ENCODE measurements at regions not wholly inside any gene's neighbourhood (a gene's known extent, or its start where the extent isn't known, plus 50 kb on each side); places are given as distances from the start of the nearest gene placed in this dataset.

DNA sequence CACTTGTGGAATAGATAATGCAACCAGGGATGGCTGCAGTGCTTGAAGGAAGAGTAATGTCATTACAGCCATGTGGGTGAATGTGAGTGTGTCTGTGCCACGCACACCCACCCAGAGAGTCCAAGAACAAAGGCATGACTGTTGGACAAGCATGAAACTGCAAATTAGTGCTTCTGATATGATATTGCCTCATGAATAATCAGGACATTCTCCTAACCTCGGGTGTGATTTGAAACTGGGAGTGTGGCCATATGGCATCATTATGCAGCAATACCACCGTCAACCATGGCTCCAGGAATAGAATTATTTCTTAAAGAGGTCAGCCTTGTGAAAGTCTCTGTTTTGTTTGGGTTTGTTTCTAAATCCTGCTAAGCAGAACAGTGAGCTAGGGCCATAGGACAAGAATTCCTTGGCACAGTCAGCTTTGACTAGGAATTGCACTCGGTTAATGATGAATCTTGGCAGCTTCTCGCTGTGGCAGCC, 678.0 kb upstream of the RAB6C start:
- no peaks in the 10 kb centered on the region for H3K36me3 ChIP-seq
- 22 to 29% methylated on average over 5 of the region's 5 CpGs for WGBS, 2 donors
- H3K4me3 ChIP-seq = no peak overlapping the region
- H3K4me1 ChIP-seq = peaks cover 0 to 22% (median 0%) of the 10 kb centered on the region in 4 donors
- H3K9me3 ChIP-seq = peaks cover 0 to 9% (median 0%) of the 10 kb centered on the region in 4 donors
- no peaks in the 10 kb centered on the region for H3K27me3 ChIP-seq
- TF ChIP-seq EP300 (IDR thresholded peaks at IDR 0.05) (peak in 1 of 2 donors; percentile 84), POLR2A (IDR thresholded peaks at IDR 0.05) (no peak)
- peak in 1 of 2 donors; percentile 12 for DNase-seq (ENCODE audit: low spot score in 2 of 2)
- H3K27ac ChIP-seq = peak overlapping the region in 1 of 4 donors; percentile 63

GRCh38 chr2:129302106-129302505, 677.4 kb upstream of the RAB6C start:
- TF ChIP-seq, protein P1, sequence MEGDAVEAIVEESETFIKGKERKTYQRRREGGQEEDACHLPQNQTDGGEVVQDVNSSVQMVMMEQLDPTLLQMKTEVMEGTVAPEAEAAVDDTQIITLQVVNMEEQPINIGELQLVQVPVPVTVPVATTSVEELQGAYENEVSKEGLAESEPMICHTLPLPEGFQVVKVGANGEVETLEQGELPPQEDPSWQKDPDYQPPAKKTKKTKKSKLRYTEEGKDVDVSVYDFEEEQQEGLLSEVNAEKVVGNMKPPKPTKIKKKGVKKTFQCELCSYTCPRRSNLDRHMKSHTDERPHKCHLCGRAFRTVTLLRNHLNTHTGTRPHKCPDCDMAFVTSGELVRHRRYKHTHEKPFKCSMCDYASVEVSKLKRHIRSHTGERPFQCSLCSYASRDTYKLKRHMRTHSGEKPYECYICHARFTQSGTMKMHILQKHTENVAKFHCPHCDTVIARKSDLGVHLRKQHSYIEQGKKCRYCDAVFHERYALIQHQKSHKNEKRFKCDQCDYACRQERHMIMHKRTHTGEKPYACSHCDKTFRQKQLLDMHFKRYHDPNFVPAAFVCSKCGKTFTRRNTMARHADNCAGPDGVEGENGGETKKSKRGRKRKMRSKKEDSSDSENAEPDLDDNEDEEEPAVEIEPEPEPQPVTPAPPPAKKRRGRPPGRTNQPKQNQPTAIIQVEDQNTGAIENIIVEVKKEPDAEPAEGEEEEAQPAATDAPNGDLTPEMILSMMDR (IDR thresholded peaks at IDR 0.05) = no peak
- H3K4me1 ChIP-seq = peaks cover 0 to 22% (median 0%) of the 10 kb centered on the region in 4 donors
- H3K27me3 ChIP-seq = no peaks in the 10 kb centered on the region
- WGBS, 2 donors = 67 to 69% methylated on average over 6 of the region's 6 CpGs
- no peak for DNase-seq (ENCODE audit: low spot score in 2 of 2)
- H3K27ac ChIP-seq = no peak overlapping the region
- no peak overlapping the region for H3K4me3 ChIP-seq
- no peaks in the 10 kb centered on the region for H3K36me3 ChIP-seq
- peaks cover 0 to 9% (median 0%) of the 10 kb centered on the region in 4 donors for H3K9me3 ChIP-seq

DNA sequence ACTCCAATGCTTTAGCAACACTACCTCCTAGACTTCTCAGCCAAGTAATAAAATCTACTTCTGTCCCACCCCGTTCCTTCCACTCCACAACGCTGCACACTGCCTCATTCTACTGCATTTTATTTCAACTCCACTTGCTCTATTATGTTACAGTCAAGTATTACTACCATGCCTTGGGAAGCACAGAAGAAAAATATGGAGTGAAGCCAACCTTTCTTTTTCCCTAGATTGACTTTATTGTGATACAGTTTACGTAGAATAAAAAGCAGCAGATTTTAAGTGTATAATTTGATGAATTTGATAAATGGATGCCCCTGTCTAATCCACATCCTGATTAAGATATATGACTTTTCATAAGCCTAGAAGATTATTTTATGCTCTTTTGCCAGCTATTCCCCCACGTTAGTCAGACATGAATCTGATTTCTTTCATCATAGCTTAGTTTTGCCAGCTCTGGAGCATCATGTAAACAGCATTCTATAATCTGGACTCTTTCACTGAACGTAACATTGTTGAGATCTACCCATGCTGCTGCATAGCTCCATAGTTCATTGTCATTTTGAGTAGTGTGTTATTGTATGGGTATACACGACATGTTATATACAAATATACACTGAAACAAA, 676.8 kb upstream of the RAB6C start:
- Histone ChIP-seq H3K27me3 (no peaks in the 10 kb centered on the region), H3K4me1 (peaks cover 0 to 22% (median 0%) of the 10 kb centered on the region in 4 donors), H3K27ac (no peak overlapping the region), H3K36me3 (no peaks in the 10 kb centered on the region), H3K4me3 (no peak overlapping the region), H3K9me3 (peaks cover 0 to 9% (median 0%) of the 10 kb centered on the region in 4 donors)
- WGBS, 2 donors = 42 to 44% methylated on average over 6 of the region's 6 CpGs
- TF ChIP-seq EP300 (IDR thresholded peaks at IDR 0.05) = no peak
- TF ChIP-seq POLR2A (IDR thresholded peaks at IDR 0.05) = no peak
- TF ChIP-seq, protein P1 (IDR thresholded peaks at IDR 0.05) = no peak
- no peak for DNase-seq (ENCODE audit: low spot score in 2 of 2)

DNA sequence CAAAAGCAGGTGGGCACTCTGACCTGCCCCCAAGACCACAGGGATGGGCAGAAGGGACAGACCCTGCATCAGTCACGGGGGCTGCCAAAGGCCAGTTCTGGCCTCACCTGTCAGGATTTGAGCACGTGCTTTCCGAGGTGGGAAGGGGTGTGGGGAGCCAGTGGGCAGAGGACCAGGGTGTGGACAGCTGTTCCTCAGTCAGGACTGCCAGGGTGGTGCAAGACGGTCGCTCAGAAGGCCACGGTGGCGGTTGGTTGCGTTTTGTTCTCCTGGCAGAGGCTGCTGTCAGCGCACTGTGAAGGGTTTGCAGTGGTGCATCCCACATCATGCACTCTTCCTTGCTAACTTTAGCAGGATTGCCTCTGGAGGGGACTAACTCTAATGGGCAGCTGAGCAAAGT, 665.3 kb upstream of the RAB6C start:
- no peaks in the 10 kb centered on the region for H3K4me1 ChIP-seq
- H3K4me3 ChIP-seq = no peak overlapping the region
- H3K9me3 ChIP-seq = peaks cover 0 to 4% (median 0%) of the 10 kb centered on the region in 4 donors
- no peaks in the 10 kb centered on the region for H3K36me3 ChIP-seq
- no peaks in the 10 kb centered on the region for H3K27me3 ChIP-seq
- no peak overlapping the region for H3K27ac ChIP-seq
- WGBS, 2 donors = 95 to 97% methylated on average over 9 of the region's 9 CpGs
- no peak for DNase-seq (ENCODE audit: low spot score in 2 of 2)
- TF ChIP-seq, protein P1 (IDR thresholded peaks at IDR 0.05) = no peak
- TF ChIP-seq POLR2A (IDR thresholded peaks at IDR 0.05) = no peak
- TF ChIP-seq EP300 (IDR thresholded peaks at IDR 0.05) = no peak

DNA sequence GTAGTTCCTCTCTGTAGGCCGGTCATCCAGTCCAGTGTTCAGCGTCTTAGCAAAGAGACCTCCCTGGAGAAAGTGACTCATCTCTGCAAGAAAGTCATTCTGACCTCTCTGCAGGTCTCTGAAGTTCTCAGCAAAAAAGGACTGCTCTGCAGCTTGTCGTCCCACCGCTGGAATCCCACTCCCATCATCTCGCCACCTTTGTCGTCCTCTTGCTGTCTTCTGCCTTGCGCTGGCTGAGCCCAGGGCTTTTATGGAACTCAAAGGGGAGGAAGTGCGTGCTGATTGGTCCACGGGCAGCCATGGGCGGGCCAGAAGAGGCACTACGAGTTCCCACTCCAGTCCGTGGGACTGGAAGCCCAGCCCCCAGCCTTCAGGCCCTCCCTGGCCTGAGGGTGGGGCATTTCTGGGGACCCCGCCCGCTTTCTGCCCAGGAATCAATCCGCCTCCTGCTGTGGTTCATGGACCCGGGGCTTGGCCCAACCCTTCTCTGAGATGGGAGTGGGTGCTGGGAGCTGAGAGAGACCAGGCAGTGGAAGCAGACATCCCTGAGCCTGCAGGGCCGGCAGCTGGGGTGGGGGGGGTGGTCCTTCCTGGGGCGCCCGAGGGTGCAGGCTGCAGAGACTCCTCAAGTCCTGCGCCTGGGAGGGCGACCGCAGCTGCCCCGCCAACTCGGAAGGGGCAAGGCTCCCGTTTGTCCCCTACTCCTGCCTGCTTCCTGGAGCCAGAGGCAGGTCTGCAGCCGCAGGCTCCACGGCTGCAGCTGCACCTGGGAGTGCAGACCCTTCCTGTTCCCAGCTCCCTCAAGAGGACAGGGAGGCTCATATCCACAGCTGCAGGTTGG, 660.7 kb upstream of the RAB6C start:
- H3K4me3 ChIP-seq = no peak overlapping the region
- no peaks in the 10 kb centered on the region for H3K4me1 ChIP-seq
- DNase-seq (ENCODE audit: low spot score in 2 of 2) = no peak
- no peak for TF ChIP-seq POLR2A (IDR thresholded peaks at IDR 0.05)
- no peak for TF ChIP-seq EP300 (IDR thresholded peaks at IDR 0.05)
- TF ChIP-seq, protein P1 (IDR thresholded peaks at IDR 0.05) = no peak
- H3K27ac ChIP-seq = no peak overlapping the region
- peaks cover 0 to 4% (median 0%) of the 10 kb centered on the region in 4 donors for H3K9me3 ChIP-seq
- H3K27me3 ChIP-seq = no peaks in the 10 kb centered on the region
- 81 to 84% methylated on average over 12 to 27 of the region's 27 CpGs for WGBS, 2 donors
- no peaks in the 10 kb centered on the region for H3K36me3 ChIP-seq
